Right renal cortex interstitium (tissue), 3 donors: ENCODE measurements at regions not wholly inside any gene's neighbourhood (a gene's known extent, or its start where the extent isn't known, plus 50 kb on each side); places are given as distances from the start of the nearest gene placed in this dataset.
"Not testable (repeated sequence)": the region's sequence is repeated elsewhere in the genome, so short reads cannot be mapped to it uniquely, and the experiment has no call there.

Experiments
- DNase-seq, 3 donors: peaks; one replicate each; pipeline ENCODE4 v3.0.0-alpha.2; 2013; ENCODE audit warnings: low read depth in 3 of 3, low spot score in 2 of 3

DNA sequence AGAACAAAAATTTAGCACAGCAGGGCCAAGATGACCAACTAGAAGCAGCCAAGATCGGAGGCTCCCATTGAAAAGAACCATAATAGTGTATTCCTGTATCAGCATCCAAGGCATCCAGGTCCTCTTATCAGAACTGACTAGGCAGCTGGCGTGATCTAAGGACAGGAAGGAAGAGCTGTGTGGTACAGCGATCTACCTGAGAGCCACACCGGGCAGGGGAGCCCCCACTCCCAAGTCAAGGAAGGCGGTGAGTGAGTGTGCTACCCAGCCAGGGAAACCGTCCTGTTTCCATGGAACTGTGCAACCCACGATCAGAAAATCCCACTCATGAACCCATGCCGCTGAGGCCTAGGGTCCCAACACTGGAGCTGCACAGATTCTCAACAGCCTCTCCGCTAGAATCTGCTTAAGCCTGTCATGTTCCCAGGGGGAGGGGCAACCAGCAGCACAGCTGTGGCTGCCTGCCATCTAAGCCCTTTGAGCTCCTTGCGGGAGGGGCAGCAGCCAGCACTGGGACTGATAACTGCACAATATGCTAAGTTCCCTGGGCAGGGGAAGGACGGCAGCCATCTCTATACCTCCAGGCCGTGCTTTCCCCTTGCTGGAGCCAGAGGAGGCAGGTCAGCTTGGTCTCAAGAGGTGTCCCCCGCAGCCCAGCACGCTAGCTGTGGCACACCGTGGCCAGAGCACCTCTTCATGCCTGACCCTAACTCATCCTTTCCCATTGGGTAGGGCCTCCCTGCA lies 213.0 kb upstream of the SMIM30 start:
- DNase-seq, result no peak

DNA sequence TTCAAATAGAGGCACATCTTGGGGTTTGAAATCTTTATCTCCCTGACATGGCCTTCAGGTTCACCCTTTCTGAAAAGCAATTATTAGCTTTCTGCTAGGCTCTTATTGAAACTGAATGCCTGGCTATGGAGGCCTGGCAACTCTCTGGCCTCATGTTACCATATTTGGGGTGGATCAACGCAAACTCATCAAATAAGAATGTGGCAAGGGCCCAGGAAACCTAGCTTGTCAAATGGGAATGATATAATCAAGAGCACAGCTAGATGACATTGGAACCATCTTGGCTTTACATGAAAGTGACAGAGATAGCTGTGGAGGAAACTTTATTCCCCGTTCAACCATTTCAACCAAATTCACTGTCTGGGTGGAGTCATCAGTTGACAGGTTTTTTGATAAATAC lies 202.8 kb upstream of the SMIM30 start:
- no peak for DNase-seq

DNA sequence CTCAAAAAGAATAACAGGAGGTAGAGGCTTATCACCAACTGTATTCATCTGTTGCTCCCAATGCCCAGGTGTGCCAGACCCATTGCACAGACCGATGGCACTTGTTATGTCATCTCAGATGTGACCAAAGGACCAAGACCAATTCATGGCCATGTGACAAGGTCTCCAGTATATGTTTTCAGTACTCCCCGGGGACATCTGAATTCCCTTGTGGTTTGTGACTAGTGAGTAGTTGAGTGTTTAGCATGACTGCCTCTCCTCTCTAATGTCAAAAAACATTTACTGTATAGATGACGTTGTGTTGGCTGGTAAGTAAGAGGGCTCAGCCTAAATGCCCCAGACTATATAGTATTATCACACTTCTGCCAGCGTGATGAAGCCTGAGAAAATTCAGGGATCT lies 202.1 kb upstream of the SMIM30 start:
- DNase-seq, result no peak

DNA sequence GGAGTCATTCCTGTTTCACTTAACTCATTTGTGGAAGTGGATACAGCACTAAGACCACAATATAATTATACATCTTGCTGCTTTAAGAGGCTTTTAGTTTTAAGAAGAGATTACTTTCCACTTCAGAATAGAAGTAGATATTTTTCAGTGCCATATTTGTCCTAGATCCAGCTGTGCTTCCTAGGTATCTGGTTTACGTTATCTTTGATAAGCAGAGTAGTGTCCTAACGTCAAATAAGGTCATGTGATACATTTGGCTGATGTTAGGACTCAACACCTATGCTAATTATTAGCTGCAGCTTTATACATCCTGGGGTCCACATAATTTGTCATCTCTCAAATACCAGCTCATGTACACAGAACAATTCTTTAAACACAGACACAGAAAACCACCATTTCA lies 196.2 kb upstream of the SMIM30 start:
- DNase-seq, result no peak

DNA sequence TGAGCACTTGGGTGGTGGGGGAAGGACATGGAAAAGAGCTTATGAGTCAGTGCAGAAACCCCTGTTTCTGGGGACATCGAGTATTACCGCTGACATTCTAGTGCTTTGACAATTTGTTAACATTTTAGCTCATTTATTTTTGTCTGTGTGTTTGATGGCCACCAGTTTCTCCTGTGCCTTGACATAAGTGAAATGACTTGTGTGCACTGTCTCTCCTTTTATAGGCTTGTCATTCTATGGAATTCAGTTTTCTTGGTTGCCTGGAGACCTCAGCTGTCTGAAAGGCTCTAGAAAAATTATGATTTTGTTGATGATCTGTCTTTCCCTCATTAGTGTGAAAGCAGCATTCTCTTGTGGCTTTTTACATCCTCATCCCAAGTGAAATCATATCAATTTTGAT lies 190.0 kb upstream of the SMIM30 start:
- DNase-seq, result no peak

DNA sequence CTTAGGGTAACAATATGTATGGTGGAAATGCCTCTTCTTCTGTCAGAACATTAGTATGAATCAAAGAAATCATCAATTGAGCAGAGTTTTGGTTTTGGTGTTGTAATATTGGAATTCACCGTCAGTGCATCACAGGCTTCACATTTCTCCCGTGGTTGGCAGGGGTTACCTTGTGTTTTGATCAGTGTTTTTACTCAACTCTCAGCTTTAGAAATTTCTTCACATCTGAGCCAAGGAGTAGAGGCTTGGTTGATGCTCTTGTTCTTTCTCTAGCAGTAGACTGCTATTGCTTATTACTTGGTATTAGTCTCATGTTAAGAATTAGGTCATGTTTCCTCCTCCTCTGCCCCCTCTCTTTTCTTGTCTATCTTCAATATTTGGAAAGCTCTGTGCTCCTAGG lies 188.8 kb upstream of the SMIM30 start:
- no peak for DNase-seq

DNA sequence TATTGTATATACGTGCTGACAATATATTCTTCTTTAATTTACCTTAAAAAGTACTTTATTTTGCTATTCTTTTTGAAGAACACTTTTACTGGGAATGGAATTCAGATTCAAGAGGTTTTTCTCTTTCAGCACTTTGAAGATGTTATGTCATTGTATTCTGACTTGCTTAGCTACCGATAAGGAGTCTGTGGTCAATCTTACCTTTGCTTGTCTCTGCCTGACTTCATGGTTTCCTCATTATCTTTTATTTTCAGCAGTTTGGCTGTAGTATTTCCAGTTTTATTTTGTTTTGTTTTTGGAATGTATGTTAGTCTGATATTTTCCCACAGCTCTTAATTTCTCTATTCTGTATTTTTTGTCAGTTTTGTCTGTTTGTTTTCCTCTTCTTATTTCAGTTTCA lies 187.9 kb upstream of the SMIM30 start:
- DNase-seq, result no peak

DNA sequence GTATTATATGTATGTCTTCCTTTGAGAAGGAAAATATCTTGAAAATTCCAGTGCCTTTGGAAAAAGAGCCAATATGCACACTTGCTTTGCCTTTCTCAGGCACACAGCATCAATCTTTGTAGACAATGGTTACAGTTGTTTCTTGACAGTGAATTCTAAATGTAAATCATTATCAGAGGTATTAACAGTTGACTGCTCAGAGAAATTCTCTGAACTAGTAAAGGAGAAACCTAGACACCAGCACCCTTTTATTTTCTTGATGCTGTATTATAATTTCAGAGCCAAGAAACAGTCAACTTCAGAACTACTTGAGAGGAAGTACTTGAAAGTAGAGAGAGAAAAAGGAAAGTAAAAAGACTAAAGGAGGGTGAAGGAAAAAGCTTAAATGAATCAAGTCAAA lies 185.8 kb upstream of the SMIM30 start:
- DNase-seq, result no peak

DNA sequence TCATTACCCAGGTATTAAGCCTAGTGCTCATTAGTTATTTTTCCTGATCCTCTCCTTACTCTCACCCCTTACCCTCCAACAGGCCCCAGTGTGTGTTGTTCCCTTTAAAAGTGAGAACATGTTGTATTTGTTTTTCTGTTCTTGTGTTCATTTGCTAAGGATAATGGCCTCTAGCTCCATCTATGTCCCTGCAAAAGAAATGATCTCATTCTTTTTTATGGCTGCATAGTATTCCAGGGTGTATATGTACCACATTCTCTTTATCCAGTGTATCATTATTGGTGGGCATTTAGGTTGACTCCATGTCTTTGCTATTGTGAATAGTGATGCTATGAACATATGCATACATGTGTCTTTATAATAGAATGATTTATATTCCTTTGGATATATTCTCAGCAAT lies 185.0 kb upstream of the SMIM30 start:
- DNase-seq, result not testable (repeated sequence)

DNA sequence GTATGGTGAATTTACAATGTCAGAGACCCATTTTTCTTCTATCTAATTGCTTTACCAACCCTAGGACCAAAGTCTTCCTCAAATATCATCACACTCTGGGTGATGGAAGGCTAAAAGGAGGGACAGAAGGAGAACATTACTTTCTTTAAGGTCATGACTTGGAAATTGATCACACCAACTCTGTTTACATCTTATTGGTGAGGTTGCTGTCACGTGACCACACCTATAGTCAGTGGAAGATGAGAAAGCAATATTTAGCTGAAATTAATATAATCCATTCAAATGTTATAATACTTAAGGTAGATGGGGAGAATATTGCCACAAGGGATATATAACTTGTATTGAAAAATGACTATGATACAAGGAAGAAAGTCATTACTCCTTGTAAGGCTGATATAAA lies 183.6 kb upstream of the SMIM30 start:
- DNase-seq, result no peak

DNA sequence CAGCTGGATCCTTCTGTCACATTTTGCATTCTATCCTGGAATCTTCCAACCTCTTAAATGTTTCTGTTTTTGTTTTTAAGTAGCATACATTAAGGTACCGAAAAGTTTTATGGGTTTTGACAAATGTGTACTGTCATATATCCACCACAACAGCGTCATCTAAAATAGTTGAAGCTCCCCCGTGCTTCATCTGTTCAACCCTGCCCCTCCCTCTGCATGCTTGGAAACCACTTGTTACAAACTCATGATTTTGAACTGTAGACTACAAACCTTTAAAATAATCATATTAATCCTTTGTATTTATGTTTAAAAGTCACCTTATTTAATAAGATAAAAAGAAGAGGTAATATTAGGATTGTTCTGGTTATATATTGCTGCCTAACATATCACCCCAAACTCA lies 182.8 kb upstream of the SMIM30 start:
- no peak for DNase-seq

DNA sequence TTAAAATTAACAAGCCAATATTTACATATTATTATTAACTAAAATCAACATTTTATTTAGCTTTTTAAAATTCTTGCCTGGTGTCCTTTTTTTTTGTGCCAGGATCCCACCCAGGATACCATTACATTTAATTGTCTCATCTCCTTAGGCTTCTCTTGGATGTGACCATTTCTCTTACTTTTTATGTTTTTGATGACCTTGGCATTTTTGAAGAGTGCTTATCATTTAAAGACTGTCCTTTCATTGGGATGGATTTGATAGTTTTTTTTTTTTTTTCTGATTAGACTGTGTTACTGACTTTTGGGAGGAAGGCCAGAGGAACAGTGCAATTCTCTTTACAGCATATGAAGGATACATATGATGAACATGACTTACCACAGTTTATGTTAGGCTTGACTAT lies 181.4 kb upstream of the SMIM30 start:
- DNase-seq, result no peak

DNA sequence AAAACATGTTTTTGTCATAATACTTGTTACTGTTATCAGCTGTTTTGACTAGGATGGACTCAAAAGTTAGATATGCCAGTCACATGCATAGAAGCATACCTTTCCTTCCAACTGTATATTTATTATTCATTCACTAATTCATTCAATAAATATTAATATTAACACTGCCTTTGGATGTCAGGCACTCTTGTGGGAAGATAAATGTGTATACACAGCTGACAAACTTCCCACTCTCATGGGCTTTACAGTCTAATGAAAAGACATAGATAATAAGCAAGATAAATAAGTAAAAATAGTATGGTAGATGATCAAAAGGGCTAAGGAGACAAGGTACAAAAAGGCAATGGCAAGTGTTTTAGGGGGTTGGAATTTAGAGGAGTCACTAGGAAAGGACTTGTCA lies 180.1 kb upstream of the SMIM30 start:
- no peak for DNase-seq

DNA sequence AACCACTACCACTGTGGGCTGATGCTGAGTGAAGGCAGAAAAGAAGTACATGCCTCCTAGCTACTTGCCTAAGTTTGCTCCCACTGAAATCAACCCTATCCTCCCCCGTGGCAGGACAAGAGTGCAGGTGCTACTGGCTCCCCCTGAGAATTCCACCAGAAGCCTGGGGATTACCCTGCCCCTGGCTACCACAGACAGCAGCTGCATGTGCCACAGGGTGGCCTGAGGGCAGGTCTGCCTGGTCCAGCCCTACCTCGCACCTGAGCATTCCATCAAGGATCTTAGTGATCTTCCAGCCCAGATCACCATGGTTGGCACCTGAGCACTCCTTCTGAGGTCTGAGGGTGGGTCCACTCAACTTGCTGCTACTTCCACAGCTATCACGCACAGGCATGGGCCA lies 176.4 kb upstream of the SMIM30 start:
- DNase-seq, result no peak

DNA sequence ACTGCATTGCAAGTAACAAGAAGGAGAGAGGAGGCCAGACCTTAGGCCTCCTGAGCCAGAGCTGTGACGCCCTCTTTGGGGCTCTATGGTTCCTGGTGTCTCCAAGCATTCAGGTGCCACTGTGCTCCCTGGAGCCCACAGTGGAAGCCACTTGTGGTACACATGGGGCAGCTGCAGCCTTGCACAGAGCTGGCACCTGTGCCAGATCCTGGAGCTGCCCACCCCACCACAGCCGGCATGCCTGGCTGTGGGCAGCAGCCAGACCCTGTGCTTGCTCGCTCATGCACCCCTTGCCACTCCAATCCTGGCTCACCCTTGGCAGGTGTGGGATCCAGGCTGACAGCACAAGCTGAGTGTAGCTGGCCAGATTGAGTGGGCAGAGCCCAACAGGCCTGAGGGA lies 173.8 kb upstream of the SMIM30 start:
- no peak for DNase-seq

DNA sequence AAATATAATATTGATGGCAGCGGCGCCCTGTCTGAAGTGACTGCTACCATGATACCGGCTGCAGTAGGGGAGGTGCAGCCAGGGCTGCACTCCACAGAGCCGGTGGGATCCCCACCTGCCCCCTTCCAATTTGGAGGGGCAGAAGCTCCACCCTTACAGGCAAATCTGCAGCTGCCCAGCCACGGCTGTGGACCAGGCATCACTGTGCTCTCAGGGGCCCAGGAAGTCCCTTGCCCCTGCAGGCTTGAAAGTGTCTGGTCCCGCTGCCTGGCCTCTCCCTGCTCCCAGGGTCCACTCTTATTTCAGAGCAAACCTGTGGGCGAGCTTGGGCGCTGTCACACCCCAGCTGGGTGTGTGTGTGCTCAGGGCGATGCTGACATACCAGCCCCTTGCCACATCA lies 172.7 kb upstream of the SMIM30 start:
- DNase-seq, result no peak

DNA sequence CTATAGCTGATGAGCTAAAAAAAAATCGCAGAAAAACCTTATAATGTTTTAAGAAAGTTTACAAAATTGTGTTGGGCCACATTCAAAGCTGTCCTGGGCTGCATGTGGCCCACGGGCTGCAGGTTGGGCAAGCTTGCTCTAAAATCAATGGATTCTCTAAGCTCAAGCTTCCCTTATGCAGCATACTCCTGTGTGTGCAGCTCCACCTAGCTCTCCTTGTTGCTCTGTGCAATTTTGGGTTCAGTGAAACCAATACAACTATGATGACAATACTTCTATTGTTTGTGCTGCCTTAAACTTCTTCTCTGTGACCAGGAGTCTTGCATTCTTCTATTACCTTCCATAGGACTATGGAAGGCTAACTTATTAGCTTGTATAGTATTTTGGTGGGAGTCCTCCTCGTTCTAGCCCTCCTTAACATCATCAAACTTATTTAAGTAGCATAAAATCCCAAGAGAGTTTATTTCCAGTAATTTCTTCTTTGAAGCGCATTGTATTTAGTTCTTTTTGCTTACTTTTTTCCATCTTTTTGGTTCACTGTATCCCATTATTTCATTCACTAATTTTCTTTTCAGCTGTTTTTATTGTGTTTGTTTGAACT lies 170.9 kb upstream of the SMIM30 start:
- DNase-seq, result no peak

DNA sequence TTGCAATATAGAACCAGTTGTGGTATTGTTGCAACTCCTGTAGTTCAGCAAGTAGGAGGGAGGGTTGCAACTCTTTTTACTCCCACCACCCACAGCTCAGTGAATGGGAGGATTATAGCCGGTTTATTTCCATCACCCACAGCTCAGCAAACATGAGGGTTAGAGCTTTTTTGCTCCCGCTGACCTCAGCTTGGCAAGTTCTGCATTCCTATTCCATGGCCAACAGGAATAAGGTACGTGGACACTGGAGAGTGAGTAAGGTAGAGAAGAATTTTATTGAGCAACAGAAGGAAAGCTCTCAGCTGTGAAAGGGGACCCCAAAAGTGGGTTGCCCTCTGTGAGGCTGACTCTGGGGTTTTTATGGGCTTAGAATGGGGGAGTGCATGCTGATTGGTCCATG lies 167.1 kb upstream of the SMIM30 start:
- DNase-seq, result no peak

DNA sequence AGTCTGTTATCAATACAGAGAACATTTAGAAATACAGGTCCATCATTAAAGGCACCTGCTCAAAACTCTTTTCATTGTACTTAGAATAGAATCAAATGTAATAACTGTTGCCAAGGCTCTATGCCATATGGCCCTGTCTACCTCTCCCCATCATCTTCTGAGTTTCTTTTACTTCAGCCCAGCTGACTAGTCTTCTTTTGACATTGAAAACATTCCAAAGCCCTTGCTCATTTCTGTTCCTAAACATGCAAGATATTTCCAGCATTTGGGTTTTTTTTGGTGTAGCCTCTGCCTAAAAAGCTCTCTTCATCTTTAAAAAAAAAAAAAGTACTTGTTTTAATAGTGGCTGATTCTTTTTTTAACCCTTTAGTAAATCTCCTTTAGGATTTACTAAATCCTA lies 165.5 kb upstream of the SMIM30 start:
- no peak for DNase-seq

DNA sequence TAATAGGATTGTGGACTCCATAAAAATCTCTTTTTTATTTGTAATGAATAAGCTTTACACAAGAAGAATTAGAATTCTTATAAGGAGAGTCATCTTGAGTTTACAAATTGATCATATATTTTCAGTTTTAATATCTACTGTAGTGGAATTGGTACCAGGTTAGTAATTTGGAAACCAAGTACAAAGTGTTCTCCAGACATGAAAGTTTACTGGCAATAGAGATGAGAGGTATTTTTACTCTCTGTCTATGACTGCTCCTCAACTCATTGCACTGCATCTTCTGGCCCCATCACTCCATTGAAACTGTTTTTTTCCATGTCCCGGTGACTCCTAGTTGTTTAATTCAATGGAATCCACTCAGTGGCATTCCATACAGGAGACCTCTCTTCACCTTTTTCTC lies 164.5 kb upstream of the SMIM30 start:
- DNase-seq, result no peak

DNA sequence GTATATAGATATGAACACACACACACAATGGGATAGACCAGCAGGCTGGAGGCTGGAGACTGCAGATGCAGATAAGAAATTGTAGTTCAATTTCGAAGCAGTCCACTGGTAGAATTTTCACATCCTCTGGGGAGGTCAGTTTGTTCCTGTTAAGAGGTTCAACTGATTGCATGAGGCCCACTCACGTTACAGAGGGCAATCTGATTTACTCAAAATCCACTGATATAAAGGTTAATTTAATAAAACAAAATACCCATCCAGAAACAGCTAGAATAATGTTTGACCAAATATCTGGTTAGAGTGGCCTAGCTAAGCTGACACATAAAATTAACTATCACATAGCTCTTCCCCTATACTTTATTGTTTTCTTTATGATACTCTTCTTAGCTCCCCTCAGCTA lies 162.9 kb upstream of the SMIM30 start:
- DNase-seq, result no peak

DNA sequence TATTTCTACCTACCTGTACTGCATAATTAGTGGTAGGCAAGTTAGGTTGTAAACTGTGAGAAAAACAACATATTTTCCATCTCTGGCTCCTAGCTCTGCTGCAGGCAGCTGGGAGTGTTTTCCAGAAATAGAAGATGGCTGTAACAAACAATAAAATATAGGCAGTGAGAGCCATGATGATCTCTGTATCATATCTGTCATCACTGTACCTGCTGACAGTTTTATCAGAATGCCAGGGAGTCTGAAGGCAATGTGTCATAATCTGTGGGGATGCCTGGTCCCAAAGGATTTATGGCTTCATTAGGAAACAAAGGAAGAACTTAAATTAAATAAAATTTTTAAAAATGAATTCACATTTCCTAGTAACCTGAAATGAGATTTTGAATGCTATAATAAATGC lies 160.9 kb upstream of the SMIM30 start:
- no peak for DNase-seq

DNA sequence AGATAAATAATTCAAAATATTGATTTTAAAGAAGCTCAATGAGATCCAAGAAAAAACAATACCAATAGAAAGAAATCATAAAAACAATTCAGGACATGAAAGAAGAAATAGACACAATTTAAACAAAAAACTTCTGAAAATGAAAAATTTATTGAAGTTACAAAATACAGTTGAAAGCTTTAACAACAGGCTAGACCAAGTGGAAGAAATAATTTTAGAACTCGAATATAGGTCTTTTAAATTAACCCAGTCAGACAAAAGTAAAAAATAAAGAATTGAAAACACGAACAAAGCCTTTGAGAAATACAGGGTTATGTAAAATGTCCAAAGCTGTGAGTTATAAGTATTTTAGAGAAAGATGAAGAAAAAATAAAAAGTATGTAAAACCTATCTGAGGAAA lies 152.4 kb upstream of the SMIM30 start:
- DNase-seq, result no peak
